ENCODE measurements at regions not wholly inside any gene's neighbourhood (a gene's known extent, or its start where the extent isn't known, plus 50 kb on each side); places are given as distances from the start of the nearest gene placed in this dataset.
"Not testable (repeated sequence)": the region's sequence is repeated elsewhere in the genome, so short reads cannot be mapped to it uniquely, and the experiment has no call there.

GRCh38 chr18:70397259-70397925 lies 108.5 kb downstream of the SOCS6 start:
- 84% methylated on average over 5 of the region's 5 CpGs for WGBS
- Histone ChIP-seq H3K27ac (no peak overlapping the region), H3K27me3 (no peaks in the 10 kb centered on the region), H3K9me3 (no peaks in the 10 kb centered on the region), H3K4me1 (no peaks in the 10 kb centered on the region), H3K4me3 (no peak overlapping the region), H3K36me3 (no peaks in the 10 kb centered on the region)
- no peak for DNase-seq (ENCODE audit: low spot score in 2 of 2)
- TF ChIP-seq EP300 (IDR thresholded peaks at IDR 0.05) = no peak
- no peak for TF ChIP-seq POLR2A (IDR thresholded peaks at IDR 0.05)
- TF ChIP-seq, protein P1, sequence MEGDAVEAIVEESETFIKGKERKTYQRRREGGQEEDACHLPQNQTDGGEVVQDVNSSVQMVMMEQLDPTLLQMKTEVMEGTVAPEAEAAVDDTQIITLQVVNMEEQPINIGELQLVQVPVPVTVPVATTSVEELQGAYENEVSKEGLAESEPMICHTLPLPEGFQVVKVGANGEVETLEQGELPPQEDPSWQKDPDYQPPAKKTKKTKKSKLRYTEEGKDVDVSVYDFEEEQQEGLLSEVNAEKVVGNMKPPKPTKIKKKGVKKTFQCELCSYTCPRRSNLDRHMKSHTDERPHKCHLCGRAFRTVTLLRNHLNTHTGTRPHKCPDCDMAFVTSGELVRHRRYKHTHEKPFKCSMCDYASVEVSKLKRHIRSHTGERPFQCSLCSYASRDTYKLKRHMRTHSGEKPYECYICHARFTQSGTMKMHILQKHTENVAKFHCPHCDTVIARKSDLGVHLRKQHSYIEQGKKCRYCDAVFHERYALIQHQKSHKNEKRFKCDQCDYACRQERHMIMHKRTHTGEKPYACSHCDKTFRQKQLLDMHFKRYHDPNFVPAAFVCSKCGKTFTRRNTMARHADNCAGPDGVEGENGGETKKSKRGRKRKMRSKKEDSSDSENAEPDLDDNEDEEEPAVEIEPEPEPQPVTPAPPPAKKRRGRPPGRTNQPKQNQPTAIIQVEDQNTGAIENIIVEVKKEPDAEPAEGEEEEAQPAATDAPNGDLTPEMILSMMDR (IDR thresholded peaks at IDR 0.05) = no peak
- TF ChIP-seq POLR2AphosphoS5 (IDR thresholded peaks at IDR 0.05) = no peak

- not testable (repeated sequence) for H3K27me3 ChIP-seq; H3K9me3 ChIP-seq; H3K4me3 ChIP-seq; DNase-seq (ENCODE audit: low spot score in 2 of 2); H3K36me3 ChIP-seq; H3K4me1 ChIP-seq; H3K27ac ChIP-seq
- WGBS = 91% methylated on average over 4 of the region's 4 CpGs
Measured at GRCh38 chr18:70395771-70396170, 106.9 kb downstream of the SOCS6 start.

DNA sequence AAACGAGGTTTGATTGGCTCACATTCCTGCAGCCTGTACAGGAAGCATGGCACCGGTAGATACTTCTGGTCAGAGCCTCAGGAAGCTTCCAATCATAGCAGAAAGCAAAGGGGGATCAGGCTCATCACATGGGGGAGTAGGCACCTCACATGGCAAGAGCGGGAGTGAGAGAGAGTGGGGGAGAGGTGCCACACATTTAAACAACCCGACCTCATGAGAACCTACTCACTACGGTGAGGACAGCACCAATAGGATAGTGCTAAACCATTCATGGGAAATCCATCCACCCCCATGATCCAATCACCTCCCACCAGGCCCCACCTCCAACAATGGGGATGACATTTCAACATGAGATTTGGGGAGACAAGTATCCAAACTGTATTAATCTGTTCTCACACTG lies 105.8 kb downstream of the SOCS6 start:
- Histone ChIP-seq H3K4me1 (no peaks in the 10 kb centered on the region), H3K36me3 (no peaks in the 10 kb centered on the region), H3K4me3 (no peak overlapping the region), H3K27ac (no peak overlapping the region), H3K9me3 (no peaks in the 10 kb centered on the region), H3K27me3 (no peaks in the 10 kb centered on the region)
- WGBS = 89% methylated on average over 5 of the region's 5 CpGs
- TF ChIP-seq POLR2AphosphoS5 (IDR thresholded peaks at IDR 0.05) = no peak
- TF ChIP-seq, protein P1 (IDR thresholded peaks at IDR 0.05) = no peak
- no peak for TF ChIP-seq EP300 (IDR thresholded peaks at IDR 0.05)
- no peak for TF ChIP-seq POLR2A (IDR thresholded peaks at IDR 0.05)
- no peak for DNase-seq (ENCODE audit: low spot score in 2 of 2)

DNA sequence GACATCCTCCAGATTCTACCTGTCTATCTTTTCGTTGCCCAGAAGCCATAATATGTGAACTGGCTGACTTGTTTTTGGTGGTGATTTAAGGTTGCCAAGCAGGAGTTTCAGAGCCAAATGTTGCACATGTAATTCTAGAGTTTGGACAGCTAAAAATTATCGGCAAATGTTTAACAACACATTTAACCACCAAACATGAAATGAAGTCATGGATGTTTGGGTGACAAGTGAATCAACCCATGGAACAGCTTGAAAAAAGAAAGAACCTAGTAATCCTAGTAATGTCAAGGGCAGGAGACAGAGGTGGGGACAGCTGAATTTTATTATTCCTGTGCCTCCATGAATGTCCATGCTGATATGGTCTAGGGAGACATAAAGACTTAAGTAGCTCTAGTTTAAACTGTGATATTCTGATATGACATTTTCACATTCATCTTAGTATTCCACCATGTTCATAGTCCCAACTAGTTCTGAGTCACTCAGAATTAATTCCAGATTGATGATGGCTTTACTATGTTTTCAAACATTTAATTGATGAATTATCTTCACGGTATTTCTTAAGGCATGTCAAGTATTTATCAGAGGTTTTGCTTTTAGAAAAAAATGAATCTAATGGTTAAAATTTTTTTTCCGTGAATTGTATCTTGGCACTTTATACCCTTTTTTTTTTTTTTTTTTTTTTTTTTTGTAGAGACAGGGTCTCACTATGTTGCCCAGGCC lies 101.7 kb downstream of the SOCS6 start:
- TF ChIP-seq, protein P1 (IDR thresholded peaks at IDR 0.05) = no peak
- TF ChIP-seq POLR2A (IDR thresholded peaks at IDR 0.05) = no peak
- no peak for TF ChIP-seq EP300 (IDR thresholded peaks at IDR 0.05)
- no peak for TF ChIP-seq POLR2AphosphoS5 (IDR thresholded peaks at IDR 0.05)
- H3K27me3 ChIP-seq = no peaks in the 10 kb centered on the region
- DNase-seq (ENCODE audit: low spot score in 2 of 2) = no peak
- H3K4me1 ChIP-seq = no peaks in the 10 kb centered on the region
- H3K27ac ChIP-seq = no peak overlapping the region
- H3K4me3 ChIP-seq = no peak overlapping the region
- H3K36me3 ChIP-seq = no peaks in the 10 kb centered on the region
- H3K9me3 ChIP-seq = no peaks in the 10 kb centered on the region
- 50% methylated on average over 4 of the region's 4 CpGs for WGBS

GRCh38 chr18:70389036-70389435 lies 100.2 kb downstream of the SOCS6 start:
- H3K27me3 ChIP-seq; H3K4me1 ChIP-seq; H3K36me3 ChIP-seq; H3K9me3 ChIP-seq; DNase-seq (ENCODE audit: low spot score in 2 of 2); H3K4me3 ChIP-seq; H3K27ac ChIP-seq: not testable (repeated sequence)
- WGBS = 92% methylated on average over 5 of the region's 5 CpGs

GRCh38 chr18:70387027-70387426 lies 98.2 kb downstream of the SOCS6 start:
- Histone ChIP-seq H3K4me3 (no peak overlapping the region), H3K9me3 (no peaks in the 10 kb centered on the region), H3K36me3 (no peaks in the 10 kb centered on the region), H3K27ac (no peak overlapping the region), H3K4me1 (no peaks in the 10 kb centered on the region), H3K27me3 (no peaks in the 10 kb centered on the region)
- TF ChIP-seq EP300 (IDR thresholded peaks at IDR 0.05) (no peak), POLR2AphosphoS5 (IDR thresholded peaks at IDR 0.05) (no peak), POLR2A (IDR thresholded peaks at IDR 0.05) (no peak)
- TF ChIP-seq, protein P1 (IDR thresholded peaks at IDR 0.05) = no peak
- 68% methylated on average over 1 of the region's 1 CpG for WGBS
- DNase-seq (ENCODE audit: low spot score in 2 of 2) = no peak

Data from suprapubic skin (tissue), 4 donors.